DND-41 (cell line): ENCODE measurements at regions not wholly inside any gene's neighbourhood (a gene's known extent, or its start where the extent isn't known, plus 50 kb on each side); places are given as distances from the start of the nearest gene placed in this dataset.

ENCODE experiments used
- ATAC-seq: fragments of 200-7000 bp; cut with Tn5 transposase; 3 replicates; pipeline ENCODE4 v1.9.1; 2021; ENCODE audit warnings: low read depth; ENCODE audit not compliant: insufficient read depth
- DNase-seq: peaks from one replicate; pipeline ENCODE4 v3.0.0-alpha.2; 2020
- H2AFZ ChIP-seq: 2 replicates; pipeline ENCODE4 v1.6.0; 2012; ENCODE audit warnings: low read depth, low read length
- H3K27ac ChIP-seq: 2 replicates; pipeline ENCODE4 v1.5.1; 2012; ENCODE audit warnings: low read length, inconsistent platforms
- H3K27me3 ChIP-seq: fragments of 200-600 bp; sonication (generic); 2 replicates; pipeline ENCODE4 v1.6.0; 2012; ENCODE audit warnings: low read length, mild to moderate bottlenecking, inconsistent platforms; ENCODE audit not compliant: insufficient read depth, poor library complexity
- H3K36me3 ChIP-seq: 2 replicates; pipeline ENCODE4 v1.5.1; 2012; ENCODE audit warnings: low read length, inconsistent platforms; ENCODE audit not compliant: insufficient read depth
- H3K4me1 ChIP-seq: 2 replicates; pipeline ENCODE4 v1.5.1; 2012; ENCODE audit warnings: mild to moderate bottlenecking, low read length; ENCODE audit not compliant: insufficient read depth
- H3K4me2 ChIP-seq: 2 replicates; pipeline ENCODE4 v1.6.0; 2012; ENCODE audit warnings: mild to moderate bottlenecking, moderate library complexity, low read length, inconsistent platforms; ENCODE audit not compliant: insufficient read depth
- H3K4me3 ChIP-seq, 2 experiments: fragments of 200-600 bp in 1 of 2; shearing (Covaris generic) in 1 of 2; 2 replicates each; pipeline ENCODE4 v1.5.1; 2012 to 2016; ENCODE audit warnings: inconsistent platforms in 2 of 2, low read length in 2 of 2, mild to moderate bottlenecking in 2 of 2, low read depth in 1 of 2, moderate library complexity in 1 of 2
- H3K79me2 ChIP-seq: 2 replicates; pipeline ENCODE4 v1.6.0; 2012; ENCODE audit warnings: low read length, inconsistent platforms; ENCODE audit not compliant: insufficient read depth
- H3K9ac ChIP-seq: 2 replicates; pipeline ENCODE4 v1.6.0; 2012; ENCODE audit warnings: low read depth, mild to moderate bottlenecking, inconsistent platforms, low read length, moderate library complexity
- H3K9me3 ChIP-seq: 2 replicates; pipeline ENCODE4 v1.5.1; 2012; ENCODE audit warnings: low read length, moderate library complexity, mild to moderate bottlenecking, inconsistent platforms; ENCODE audit not compliant: insufficient read depth, severe bottlenecking
- H4K20me1 ChIP-seq: 2 replicates; pipeline ENCODE4 v1.6.0; 2012; ENCODE audit warnings: low read length; ENCODE audit not compliant: insufficient read depth
- EZH2 ChIP-seq: IDR thresholded peaks from 3 replicates; pipeline ENCODE4 v1.6.1; 2012; ENCODE audit warnings: borderline replicate concordance, low read depth, mild to moderate bottlenecking, moderate library complexity, low read length, inconsistent platforms; ENCODE audit not compliant: severe bottlenecking
- TF ChIP-seq, protein P1 (sequence below): IDR thresholded peaks from 2 replicates; pipeline ENCODE4 v1.5.1; 2012; ENCODE audit warnings: borderline replicate concordance, low read length, moderate library complexity, mild to moderate bottlenecking; ENCODE audit not compliant: poor library complexity, severe bottlenecking; ENCODE audit errors: extremely low read depth

GRCh38 chr2:235194351-235194750, 242.5 kb downstream of the SH3BP4 start:
- Histone ChIP-seq H2AFZ (no peak overlapping the region), H3K4me2 (no peak overlapping the region), H3K27me3 (peaks cover 3% of the 10 kb centered on the region), H3K9ac (no peak overlapping the region), H3K36me3 (no peaks in the 10 kb centered on the region), H3K4me1 (no peaks in the 10 kb centered on the region), H3K27ac (no peak overlapping the region), H3K4me3 (no peak overlapping the region), H3K79me2 (no peaks in the 10 kb centered on the region), H3K9me3 (no peaks in the 10 kb centered on the region), H4K20me1 (no peaks in the 10 kb centered on the region)
- no peak for DNase-seq
- ATAC-seq: no peak
- no peak for TF ChIP-seq EZH2
- TF ChIP-seq, protein P1, sequence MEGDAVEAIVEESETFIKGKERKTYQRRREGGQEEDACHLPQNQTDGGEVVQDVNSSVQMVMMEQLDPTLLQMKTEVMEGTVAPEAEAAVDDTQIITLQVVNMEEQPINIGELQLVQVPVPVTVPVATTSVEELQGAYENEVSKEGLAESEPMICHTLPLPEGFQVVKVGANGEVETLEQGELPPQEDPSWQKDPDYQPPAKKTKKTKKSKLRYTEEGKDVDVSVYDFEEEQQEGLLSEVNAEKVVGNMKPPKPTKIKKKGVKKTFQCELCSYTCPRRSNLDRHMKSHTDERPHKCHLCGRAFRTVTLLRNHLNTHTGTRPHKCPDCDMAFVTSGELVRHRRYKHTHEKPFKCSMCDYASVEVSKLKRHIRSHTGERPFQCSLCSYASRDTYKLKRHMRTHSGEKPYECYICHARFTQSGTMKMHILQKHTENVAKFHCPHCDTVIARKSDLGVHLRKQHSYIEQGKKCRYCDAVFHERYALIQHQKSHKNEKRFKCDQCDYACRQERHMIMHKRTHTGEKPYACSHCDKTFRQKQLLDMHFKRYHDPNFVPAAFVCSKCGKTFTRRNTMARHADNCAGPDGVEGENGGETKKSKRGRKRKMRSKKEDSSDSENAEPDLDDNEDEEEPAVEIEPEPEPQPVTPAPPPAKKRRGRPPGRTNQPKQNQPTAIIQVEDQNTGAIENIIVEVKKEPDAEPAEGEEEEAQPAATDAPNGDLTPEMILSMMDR: no peak

DNA sequence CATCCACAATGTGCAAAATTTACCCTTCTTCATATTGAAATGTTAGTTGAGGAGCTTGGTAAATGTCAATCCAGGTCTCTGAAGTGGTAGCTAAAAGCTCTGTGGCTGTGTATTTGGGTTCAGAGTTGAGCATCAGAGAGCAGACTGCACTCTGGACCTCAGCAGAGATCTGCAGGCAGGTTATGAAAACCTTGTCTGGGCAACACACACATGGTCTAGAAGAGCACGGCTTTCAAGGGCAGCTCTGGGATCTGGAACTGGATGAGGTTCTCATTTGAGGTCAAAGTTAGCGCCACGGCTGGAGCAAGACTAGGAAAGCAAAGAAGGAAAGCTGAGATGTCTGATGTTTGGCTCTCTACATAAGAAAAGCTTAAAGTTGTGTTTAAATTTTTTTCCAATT, 243.0 kb downstream of the SH3BP4 start:
- H2AFZ ChIP-seq: no peak overlapping the region
- ATAC-seq: no peak
- no peak overlapping the region for H3K4me2 ChIP-seq
- no peaks in the 10 kb centered on the region for H3K4me1 ChIP-seq
- no peak overlapping the region for H3K9ac ChIP-seq
- no peaks in the 10 kb centered on the region for H3K9me3 ChIP-seq
- no peak overlapping the region for H3K4me3 ChIP-seq
- H4K20me1 ChIP-seq: no peaks in the 10 kb centered on the region
- H3K27ac ChIP-seq: no peak overlapping the region
- TF ChIP-seq EZH2: no peak
- TF ChIP-seq, protein P1: no peak
- peaks cover 3% of the 10 kb centered on the region for H3K27me3 ChIP-seq
- H3K79me2 ChIP-seq: no peaks in the 10 kb centered on the region
- H3K36me3 ChIP-seq: no peaks in the 10 kb centered on the region
- DNase-seq: no peak

DNA sequence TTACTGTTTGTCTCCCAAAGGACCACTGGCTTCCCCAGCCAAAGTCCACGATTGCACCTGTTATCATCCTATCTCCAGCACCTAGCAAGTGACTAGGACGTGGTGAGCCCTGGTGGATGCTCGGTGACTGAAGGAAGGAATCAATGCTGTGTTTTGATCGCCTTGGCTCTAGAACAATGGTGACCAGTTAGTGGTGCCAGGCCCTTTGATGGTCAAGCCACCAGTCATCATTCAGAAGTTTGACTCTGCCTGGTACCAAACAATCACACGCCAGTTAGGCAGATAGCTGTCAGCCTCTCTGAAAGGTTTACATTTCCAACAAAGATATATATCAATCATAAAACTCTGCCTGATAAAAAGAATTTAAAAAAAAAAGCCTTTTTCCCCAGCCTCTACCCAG, 244.1 kb downstream of the SH3BP4 start:
- no peak for TF ChIP-seq EZH2
- TF ChIP-seq, protein P1: no peak
- no peak overlapping the region for H3K27ac ChIP-seq

GRCh38 chr2:235199128-235199527, 247.3 kb downstream of the SH3BP4 start:
- no peak for DNase-seq
- H2AFZ ChIP-seq: no peak overlapping the region

More for the DNA sequence above, 244.1 kb downstream of the SH3BP4 start:
- Histone ChIP-seq H3K27me3 (peaks cover 3% of the 10 kb centered on the region), H3K9ac (no peak overlapping the region), H4K20me1 (no peaks in the 10 kb centered on the region), H3K79me2 (no peaks in the 10 kb centered on the region), H2AFZ (no peak overlapping the region), H3K36me3 (no peaks in the 10 kb centered on the region), H3K4me2 (no peak overlapping the region), H3K4me3 (no peak overlapping the region), H3K4me1 (no peaks in the 10 kb centered on the region), H3K9me3 (no peaks in the 10 kb centered on the region)
- ATAC-seq (no peak), DNase-seq (no peak)

More at GRCh38 chr2:235199128-235199527, 247.3 kb downstream of the SH3BP4 start:
- ATAC-seq: no peak
- Histone ChIP-seq H3K4me2 (no peak overlapping the region), H3K36me3 (no peaks in the 10 kb centered on the region), H3K4me1 (no peaks in the 10 kb centered on the region), H3K27ac (no peak overlapping the region), H3K79me2 (no peaks in the 10 kb centered on the region), H3K27me3 (peaks cover 6% of the 10 kb centered on the region), H4K20me1 (no peaks in the 10 kb centered on the region), H3K9ac (no peak overlapping the region), H3K4me3 (no peak overlapping the region), H3K9me3 (no peaks in the 10 kb centered on the region)
- no peak for TF ChIP-seq EZH2
- TF ChIP-seq, protein P1: no peak
